Adipocyte (in vitro differentiated cells): ENCODE measurements at regions not wholly inside any gene's neighbourhood (a gene's known extent, or its start where the extent isn't known, plus 50 kb on each side); places are given as distances from the start of the nearest gene placed in this dataset.
"Not testable (repeated sequence)": the region's sequence is repeated elsewhere in the genome, so short reads cannot be mapped to it uniquely, and the experiment has no call there.

ENCODE experiments used
- DNase-seq: peaks from one replicate; pipeline ENCODE4 v3.0.0-alpha.2; 2015; ENCODE audit warnings: low read depth
- H3K27me3 ChIP-seq: replicated peaks from 2 replicates; pipeline ENCODE4 v1.7.0; 2013; ENCODE audit warnings: mild to moderate bottlenecking, low read length, moderate library complexity; ENCODE audit not compliant: control insufficient read depth, insufficient read depth
- H3K36me3 ChIP-seq: 2 replicates; pipeline ENCODE4 v1.7.0; 2013; ENCODE audit warnings: low read length, mild to moderate bottlenecking, moderate library complexity; ENCODE audit not compliant: control insufficient read depth, insufficient read depth, severe bottlenecking
- H3K4me1 ChIP-seq: 2 replicates; pipeline ENCODE4 v1.7.0; 2013; ENCODE audit warnings: mild to moderate bottlenecking, low read length, moderate library complexity; ENCODE audit not compliant: control insufficient read depth, insufficient read depth
- H3K4me3 ChIP-seq: 2 replicates; pipeline ENCODE4 v1.7.0; 2013; ENCODE audit warnings: mild to moderate bottlenecking, low read length, moderate library complexity
- H3K9ac ChIP-seq: 2 replicates; pipeline ENCODE4 v1.7.0; 2013; ENCODE audit warnings: mild to moderate bottlenecking, low read length, moderate library complexity
- H3K9me3 ChIP-seq: 2 replicates; pipeline ENCODE4 v1.7.0; 2013; ENCODE audit warnings: mild to moderate bottlenecking, low read length, moderate library complexity; ENCODE audit not compliant: control insufficient read depth

DNA sequence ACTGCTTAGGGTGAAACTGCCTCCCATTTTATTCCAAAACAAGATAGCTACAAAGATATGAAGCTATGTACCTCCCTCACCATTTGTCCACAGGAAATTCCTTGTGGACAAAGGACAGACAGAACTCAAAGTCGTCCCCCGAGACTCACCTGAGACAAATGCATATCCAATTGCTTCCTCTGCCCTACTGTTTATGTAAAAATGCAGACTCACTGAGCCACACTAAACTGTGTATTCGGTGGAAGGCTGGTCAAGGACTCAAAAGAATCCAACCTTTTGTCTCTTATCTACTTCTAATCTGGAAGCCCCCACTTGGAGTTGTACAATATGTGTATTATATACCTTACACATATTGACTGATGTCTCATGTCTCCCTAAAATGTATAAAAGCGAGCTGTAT is 288.0 kb upstream of the ERCC4 start:
- no peak overlapping the region for H3K4me3 ChIP-seq
- H3K9ac ChIP-seq, result no peak overlapping the region
- H3K4me1 ChIP-seq, result no peaks in the 10 kb centered on the region
- H3K36me3 ChIP-seq, result no peaks in the 10 kb centered on the region
- DNase-seq, result no peak
- no peaks in the 10 kb centered on the region for H3K9me3 ChIP-seq
- H3K27me3 ChIP-seq, result no peaks in the 10 kb centered on the region

GRCh38 chr16:13632504-13632903 is 287.4 kb upstream of the ERCC4 start:
- H3K4me1 ChIP-seq, H3K27me3 ChIP-seq, H3K4me3 ChIP-seq, DNase-seq, H3K36me3 ChIP-seq, H3K9ac ChIP-seq, H3K9me3 ChIP-seq: not testable (repeated sequence)

GRCh38 chr16:13633391-13633861 is 286.5 kb upstream of the ERCC4 start:
- no peak overlapping the region for H3K9ac ChIP-seq
- no peaks in the 10 kb centered on the region for H3K4me1 ChIP-seq
- H3K4me3 ChIP-seq, result no peak overlapping the region
- no peak for DNase-seq
- H3K27me3 ChIP-seq, result no peaks in the 10 kb centered on the region
- H3K9me3 ChIP-seq, result no peaks in the 10 kb centered on the region
- no peaks in the 10 kb centered on the region for H3K36me3 ChIP-seq

DNA sequence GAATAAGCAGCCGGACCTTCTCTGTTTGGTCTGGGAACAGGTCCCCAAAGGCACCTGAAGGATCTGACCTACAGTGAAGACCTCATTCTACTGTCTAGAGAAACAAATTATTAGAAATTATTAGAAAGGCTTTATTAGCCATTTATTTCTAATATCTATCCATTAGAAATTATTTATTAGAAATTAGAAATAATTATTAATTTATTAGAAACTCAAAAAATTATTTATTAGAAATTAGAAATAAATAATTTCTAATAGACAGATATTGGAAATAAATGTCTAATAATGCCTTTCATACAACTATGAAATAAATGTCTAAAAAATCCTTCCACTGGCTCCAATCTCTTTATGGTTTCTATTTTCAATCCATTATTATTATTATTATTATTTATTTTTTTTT is 285.7 kb upstream of the ERCC4 start:
- Histone ChIP-seq H3K9me3 (no peaks in the 10 kb centered on the region), H3K4me1 (no peaks in the 10 kb centered on the region), H3K36me3 (no peaks in the 10 kb centered on the region), H3K27me3 (no peaks in the 10 kb centered on the region), H3K4me3 (no peak overlapping the region), H3K9ac (no peak overlapping the region)
- no peak for DNase-seq

DNA sequence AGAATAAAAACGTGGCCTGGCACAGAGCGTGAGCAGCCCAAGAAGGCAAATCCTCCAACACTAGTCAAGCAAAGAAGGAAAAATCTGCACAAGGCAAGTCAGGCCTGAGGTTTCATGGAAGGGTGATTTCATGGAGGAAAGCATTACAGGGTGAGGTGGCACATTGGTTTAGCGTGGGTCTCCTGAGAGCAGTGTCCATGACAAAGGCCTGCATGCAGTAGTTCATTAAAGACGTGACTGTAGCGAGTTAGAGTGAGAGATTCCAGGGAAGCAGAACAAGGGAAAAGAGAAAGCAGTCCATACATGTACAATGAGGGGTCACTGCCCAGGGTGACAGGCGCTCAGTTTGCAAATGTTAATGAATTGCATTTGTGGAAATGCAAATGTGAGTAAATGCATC is 285.0 kb upstream of the ERCC4 start:
- H3K27me3 ChIP-seq, result no peaks in the 10 kb centered on the region
- no peak for DNase-seq
- H3K9me3 ChIP-seq, result no peaks in the 10 kb centered on the region
- H3K36me3 ChIP-seq, result no peaks in the 10 kb centered on the region
- H3K4me3 ChIP-seq, result no peak overlapping the region
- H3K9ac ChIP-seq, result no peak overlapping the region
- no peaks in the 10 kb centered on the region for H3K4me1 ChIP-seq

DNA sequence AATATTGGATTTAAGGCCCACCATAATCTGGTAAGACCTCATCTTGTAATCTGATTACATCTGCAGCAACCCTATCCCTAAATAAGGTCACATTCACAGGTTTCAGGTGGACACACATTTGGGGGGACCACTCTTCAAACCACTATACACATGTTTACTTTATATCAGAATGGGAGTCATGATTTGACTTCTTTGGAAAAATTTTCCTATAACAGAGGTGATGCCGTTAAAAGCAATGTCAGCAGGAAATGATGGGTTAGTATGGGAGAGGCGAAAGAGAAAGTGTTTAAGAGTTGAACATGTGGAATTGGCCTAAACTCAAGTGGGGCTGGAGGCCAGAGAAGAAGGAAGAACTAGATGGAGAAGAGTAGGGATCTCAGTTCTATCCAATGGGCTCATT is 281.7 kb upstream of the ERCC4 start:
- H3K4me1 ChIP-seq, result no peaks in the 10 kb centered on the region
- H3K27me3 ChIP-seq, result no peaks in the 10 kb centered on the region
- DNase-seq, result no peak
- no peaks in the 10 kb centered on the region for H3K9me3 ChIP-seq
- H3K9ac ChIP-seq, result no peak overlapping the region
- no peaks in the 10 kb centered on the region for H3K36me3 ChIP-seq
- no peak overlapping the region for H3K4me3 ChIP-seq

GRCh38 chr16:13643412-13643811 is 276.5 kb upstream of the ERCC4 start:
- DNase-seq, result no peak
- H3K4me3 ChIP-seq, result no peak overlapping the region

GRCh38 chr16:13645601-13646245 is 274.2 kb upstream of the ERCC4 start:
- H3K4me3 ChIP-seq, result no peak overlapping the region
- DNase-seq, result no peak
- H3K27me3 ChIP-seq, result no peaks in the 10 kb centered on the region
- no peak overlapping the region for H3K9ac ChIP-seq
- no peaks in the 10 kb centered on the region for H3K9me3 ChIP-seq
- H3K36me3 ChIP-seq, result no peaks in the 10 kb centered on the region
- no peaks in the 10 kb centered on the region for H3K4me1 ChIP-seq

More at GRCh38 chr16:13643412-13643811, 276.5 kb upstream of the ERCC4 start:
- Histone ChIP-seq H3K36me3 (no peaks in the 10 kb centered on the region), H3K27me3 (no peaks in the 10 kb centered on the region), H3K9ac (no peak overlapping the region), H3K9me3 (no peaks in the 10 kb centered on the region), H3K4me1 (no peaks in the 10 kb centered on the region)

DNA sequence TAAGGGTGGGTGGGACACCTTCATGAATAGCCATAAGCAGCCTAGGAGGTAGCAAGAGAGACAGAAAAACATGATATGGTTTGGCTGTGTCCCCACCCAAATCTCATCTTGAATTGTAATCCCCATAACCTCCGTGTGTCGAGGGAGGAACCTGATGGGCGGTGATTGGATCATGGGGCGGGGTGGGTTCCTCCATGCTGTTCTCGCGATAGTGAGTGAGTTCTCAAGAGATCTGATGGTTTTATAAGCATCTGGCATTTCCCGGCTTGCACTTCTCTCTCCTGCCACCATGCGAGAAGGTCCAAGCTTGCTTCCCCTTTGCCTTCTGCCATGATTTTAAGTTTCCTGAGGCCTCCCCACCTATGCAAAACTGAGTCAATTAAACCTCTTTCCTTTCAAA is 259.1 kb upstream of the ERCC4 start:
- peaks cover 6% of the 10 kb centered on the region for H3K9me3 ChIP-seq
- no peak overlapping the region for H3K4me3 ChIP-seq
- no peak overlapping the region for H3K9ac ChIP-seq
- H3K36me3 ChIP-seq, result no peaks in the 10 kb centered on the region
- no peaks in the 10 kb centered on the region for H3K27me3 ChIP-seq
- H3K4me1 ChIP-seq, result no peaks in the 10 kb centered on the region
- DNase-seq, result no peak

DNA sequence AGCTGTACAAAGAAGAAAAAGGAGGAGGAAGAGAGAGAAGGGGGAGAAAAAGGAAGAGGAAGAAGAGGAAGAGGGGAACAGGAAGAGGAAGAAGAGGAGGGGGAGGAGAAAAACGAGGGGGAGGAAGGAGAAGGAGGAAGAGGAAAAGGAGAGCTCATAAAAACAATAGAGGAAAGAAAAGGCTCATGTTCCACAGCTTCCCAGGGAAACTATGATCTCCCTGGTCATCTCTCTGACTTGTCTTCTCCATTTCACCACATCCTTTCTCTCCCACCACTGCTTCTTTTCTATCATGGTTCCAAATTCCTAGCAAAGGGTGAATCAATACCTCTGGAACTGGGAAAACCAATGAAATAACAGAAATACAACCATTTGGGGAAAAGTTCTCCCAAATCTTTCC is 254.1 kb upstream of the ERCC4 start:
- H3K4me1 ChIP-seq, result no peaks in the 10 kb centered on the region
- H3K9me3 ChIP-seq, result peaks cover 2% of the 10 kb centered on the region
- no peaks in the 10 kb centered on the region for H3K36me3 ChIP-seq
- H3K4me3 ChIP-seq, result no peak overlapping the region
- H3K9ac ChIP-seq, result no peak overlapping the region
- no peak for DNase-seq
- H3K27me3 ChIP-seq, result no peaks in the 10 kb centered on the region

- DNase-seq, result no peak
- Histone ChIP-seq H3K4me3 (no peak overlapping the region), H3K27me3 (no peaks in the 10 kb centered on the region), H3K9me3 (peaks cover 7% of the 10 kb centered on the region), H3K36me3 (no peaks in the 10 kb centered on the region), H3K9ac (no peak overlapping the region), H3K4me1 (no peaks in the 10 kb centered on the region)
Measured at GRCh38 chr16:13672196-13672595, 247.8 kb upstream of the ERCC4 start.
